ENCODE measurements at regions not wholly inside any gene's neighbourhood (a gene's known extent, or its start where the extent isn't known, plus 50 kb on each side); places are given as distances from the start of the nearest gene placed in this dataset.

GRCh38 chr11:81420668-81421250 is 1312.9 kb downstream of the FAM181B start:
- TF ChIP-seq CTCF (IDR thresholded peaks at IDR 0.05) (no peak), JUN (IDR thresholded peaks at IDR 0.05) (no peak), USF2 (IDR thresholded peaks at IDR 0.05) (no peak), RCOR1 (IDR thresholded peaks at IDR 0.05; ENCODE audit: low read depth, low read length) (no peak), POLR2A (IDR thresholded peaks at IDR 0.05; ENCODE audit: low read length) (no peak), EP300 (IDR thresholded peaks at IDR 0.05) (no peak), NFE2L2 (conservative IDR thresholded peaks at IDR 0.05; ENCODE audit: low read length) (no peak), JUNB (IDR thresholded peaks at IDR 0.05) (no peak), MAFK (IDR thresholded peaks at IDR 0.05; ENCODE audit: partially characterized antibody) (no peak), TP53 (CRISPR knock-in tag; IDR thresholded peaks at IDR 0.05) (no peak), HDAC2 (IDR thresholded peaks at IDR 0.05) (no peak), PBX3 (IDR thresholded peaks at IDR 0.05) (no peak), FOSL2 (IDR thresholded peaks at IDR 0.05) (no peak), FOSL2 (CRISPR knock-in tag; IDR thresholded peaks at IDR 0.05) (no peak), MYC (IDR thresholded peaks at IDR 0.05; ENCODE audit: borderline replicate concordance, low read length) (no peak)
